ENCODE measurements at regions not wholly inside any gene's neighbourhood (a gene's known extent, or its start where the extent isn't known, plus 50 kb on each side); places are given as distances from the start of the nearest gene placed in this dataset. TPM values are rescaled to one million over a fixed set of nuclear protein-coding genes. Genes with fewer than 3 reads are reported as not detected.

DNA sequence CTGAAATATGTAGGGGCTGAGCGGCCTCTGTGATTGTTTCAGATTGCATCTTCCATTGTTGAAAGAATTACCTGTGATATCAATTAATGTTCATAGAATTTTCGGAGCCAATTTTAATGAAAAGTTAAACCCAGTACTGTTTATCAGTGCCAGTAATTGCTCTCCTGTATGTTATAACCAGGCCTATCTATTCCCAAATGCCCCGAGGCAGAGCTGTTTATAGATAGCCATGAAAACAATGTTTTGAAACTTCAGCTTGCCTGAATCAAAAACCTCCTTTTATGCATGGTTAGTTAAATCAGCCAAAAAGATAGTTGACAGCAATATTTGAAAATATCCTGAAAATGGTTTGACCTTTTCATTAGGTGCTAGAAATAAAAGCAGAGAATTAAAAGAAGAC, 50.1 kb upstream of the HDAC9 start:
- DNase-seq (ENCODE audit: low spot score), result no peak
- no peak for ATAC-seq
- H3K4me3 Mint-ChIP-seq, result no peak overlapping the region
- TF ChIP-seq ZNF671 (CRISPR knock-in tag; IDR thresholded peaks at IDR 0.05), result no peak
- no peak for TF ChIP-seq ZNF317 (CRISPR knock-in tag; IDR thresholded peaks at IDR 0.05; ENCODE audit: borderline replicate concordance, low read depth)
- TF ChIP-seq, protein P1, sequence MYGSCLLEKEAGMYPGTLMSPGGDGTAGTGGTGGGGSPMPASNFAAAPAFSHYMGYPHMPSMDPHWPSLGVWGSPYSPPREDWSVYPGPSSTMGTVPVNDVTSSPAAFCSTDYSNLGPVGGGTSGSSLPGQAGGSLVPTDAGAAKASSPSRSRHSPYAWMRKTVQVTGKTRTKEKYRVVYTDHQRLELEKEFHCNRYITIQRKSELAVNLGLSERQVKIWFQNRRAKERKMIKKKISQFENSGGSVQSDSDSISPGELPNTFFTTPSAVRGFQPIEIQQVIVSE (CRISPR knock-in tag; IDR thresholded peaks at IDR 0.05; ENCODE audit: borderline replicate concordance), result no peak
- TF ChIP-seq, protein P2, sequence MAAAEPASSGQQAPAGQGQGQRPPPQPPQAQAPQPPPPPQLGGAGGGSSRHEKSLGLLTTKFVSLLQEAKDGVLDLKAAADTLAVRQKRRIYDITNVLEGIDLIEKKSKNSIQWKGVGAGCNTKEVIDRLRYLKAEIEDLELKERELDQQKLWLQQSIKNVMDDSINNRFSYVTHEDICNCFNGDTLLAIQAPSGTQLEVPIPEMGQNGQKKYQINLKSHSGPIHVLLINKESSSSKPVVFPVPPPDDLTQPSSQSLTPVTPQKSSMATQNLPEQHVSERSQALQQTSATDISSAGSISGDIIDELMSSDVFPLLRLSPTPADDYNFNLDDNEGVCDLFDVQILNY (CRISPR knock-in tag; IDR thresholded peaks at IDR 0.05), result no peak
- peak overlapping the region; percentile 27; the same call in 1 of the 2 replicates for H3K27ac Mint-ChIP-seq
- no peaks in the 10 kb centered on the region for H3K9me3 Mint-ChIP-seq
- ChIA-PET CTCF (interaction anchor here (1.6 kb wide), 1 partner anchor 93 kb away, joined by 4 read pairs; no protein-coding TSS in a partner anchor), POLR2A (no interaction called here)
- H3K27me3 Mint-ChIP-seq (ENCODE audit: low read depth), result no peaks in the 10 kb centered on the region
- no peaks in the 10 kb centered on the region for H3K36me3 Mint-ChIP-seq
- peaks cover 15% of the 10 kb centered on the region for H3K4me1 Mint-ChIP-seq

Small RNA genes lying in the stretch of these regions (microRNA-seq; reads per million reads assigned to microRNA genes)
- not detected for gene MIR1302-6 (ENCODE audit: borderline number of aligned reads)
